Thoracic aorta (tissue), 2 donors: ENCODE measurements at regions not wholly inside any gene's neighbourhood (a gene's known extent, or its start where the extent isn't known, plus 50 kb on each side); places are given as distances from the start of the nearest gene placed in this dataset.

ENCODE experiments used
- ATAC-seq: fragments of 150-250 bp; one replicate; pipeline ENCODE4 v1.8.0; 2017; ENCODE audit warnings: low read depth; ENCODE audit not compliant: insufficient number of reproducible peaks, low FRiP score
- DNase-seq: peaks from one replicate; pipeline ENCODE4 v3.0.0-alpha.2; 2020; ENCODE audit warnings: low spot score
- H3K27ac ChIP-seq, 2 donors: fragments of 200-600 bp; sonication (generic); 1 replicate in 1 of 2; 2 replicates in 1 of 2; pipeline ENCODE4 v1.5.1; 2016; ENCODE audit warnings: mild to moderate bottlenecking in 2 of 2, moderate library complexity in 2 of 2
- H3K27me3 ChIP-seq: fragments of 200-600 bp; sonication (generic); replicated peaks from 2 replicates; pipeline ENCODE4 v1.6.0; 2016; ENCODE audit warnings: mild to moderate bottlenecking; ENCODE audit not compliant: insufficient read depth
- H3K36me3 ChIP-seq: fragments of 200-600 bp; sonication (generic); one replicate; pipeline ENCODE4 v1.5.1; 2016
- H3K4me1 ChIP-seq, 2 donors: fragments of 200-600 bp; sonication (generic); 1 replicate in 1 of 2; 2 replicates in 1 of 2; pipeline versions ENCODE4 v1.5.1 to v1.6.0; 2016; ENCODE audit warnings: low read depth in 2 of 2, mild to moderate bottlenecking in 1 of 2; ENCODE audit not compliant: control insufficient read depth in 1 of 2
- H3K4me3 ChIP-seq: fragments of 200-600 bp; sonication (generic); 2 replicates; pipeline ENCODE4 v1.5.1; 2016; ENCODE audit warnings: mild to moderate bottlenecking
- H3K9me3 ChIP-seq: fragments of 200-600 bp; sonication (generic); 2 replicates; pipeline ENCODE4 v1.5.1; 2016
- TF ChIP-seq, protein P1 (sequence below): fragments of 200-600 bp; sonication (generic); IDR thresholded peaks from one replicate; pipeline ENCODE4 v1.5.1; 2019; ENCODE audit warnings: antibody characterized with exemption

DNA sequence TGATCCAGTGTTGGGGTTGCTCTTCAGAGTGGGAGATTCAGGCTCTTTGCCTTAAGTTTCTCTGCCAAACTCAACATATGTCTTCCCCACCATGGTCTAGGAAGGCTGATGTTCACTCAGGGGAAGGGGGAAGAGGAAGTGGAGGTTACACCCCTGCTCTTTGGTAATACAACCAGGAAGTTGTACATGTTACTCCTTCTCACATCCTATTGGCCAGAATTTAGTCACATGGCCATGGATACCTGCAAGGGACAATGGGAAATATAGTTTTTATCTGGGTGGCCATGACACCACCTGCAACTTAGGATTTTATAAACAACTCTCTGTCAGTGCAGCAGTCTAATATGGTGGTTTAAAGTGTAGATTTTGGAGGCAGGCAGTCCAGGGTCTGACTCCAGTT is 150.9 kb downstream of the TBX5 start:
- no peak for ATAC-seq
- DNase-seq: no peak

DNA sequence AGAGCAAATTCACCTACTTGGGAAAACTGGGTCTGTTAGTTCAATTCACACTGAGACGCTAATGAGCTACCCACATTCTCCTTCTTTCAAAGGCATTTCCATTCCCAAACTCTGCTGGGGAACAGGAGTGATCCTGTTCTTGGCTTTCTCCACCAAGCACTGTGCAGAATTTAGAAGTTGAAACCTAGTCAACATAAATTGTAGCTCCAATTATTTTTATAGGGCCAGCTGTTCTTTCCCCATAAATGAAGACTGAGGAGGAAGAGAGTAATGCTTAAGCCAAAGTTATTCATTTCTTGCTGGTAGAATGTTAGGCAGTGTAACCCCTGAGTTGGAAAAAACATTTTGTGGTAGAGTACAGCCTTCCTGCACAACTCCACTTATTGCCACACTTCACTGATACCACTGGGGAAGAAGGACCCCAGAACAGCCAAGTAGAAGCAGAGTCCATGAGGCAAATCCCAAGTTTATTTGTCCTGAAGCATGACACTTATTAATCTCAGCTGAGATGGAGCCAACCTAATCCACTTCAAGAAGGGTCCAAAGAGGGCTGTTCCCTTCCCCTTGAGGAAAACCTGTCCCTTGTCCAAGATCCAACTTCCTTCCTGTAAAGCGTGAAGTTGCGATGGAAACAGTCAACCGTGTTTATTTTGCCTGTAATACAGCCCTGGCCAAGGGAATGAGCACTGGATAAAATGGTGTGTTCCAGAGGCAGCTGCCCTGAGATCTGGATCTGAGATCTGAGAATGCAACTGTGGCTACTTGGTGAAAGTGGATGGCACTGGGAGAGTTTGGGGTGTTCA is 151.8 kb downstream of the TBX5 start:
- TF ChIP-seq, protein P1, sequence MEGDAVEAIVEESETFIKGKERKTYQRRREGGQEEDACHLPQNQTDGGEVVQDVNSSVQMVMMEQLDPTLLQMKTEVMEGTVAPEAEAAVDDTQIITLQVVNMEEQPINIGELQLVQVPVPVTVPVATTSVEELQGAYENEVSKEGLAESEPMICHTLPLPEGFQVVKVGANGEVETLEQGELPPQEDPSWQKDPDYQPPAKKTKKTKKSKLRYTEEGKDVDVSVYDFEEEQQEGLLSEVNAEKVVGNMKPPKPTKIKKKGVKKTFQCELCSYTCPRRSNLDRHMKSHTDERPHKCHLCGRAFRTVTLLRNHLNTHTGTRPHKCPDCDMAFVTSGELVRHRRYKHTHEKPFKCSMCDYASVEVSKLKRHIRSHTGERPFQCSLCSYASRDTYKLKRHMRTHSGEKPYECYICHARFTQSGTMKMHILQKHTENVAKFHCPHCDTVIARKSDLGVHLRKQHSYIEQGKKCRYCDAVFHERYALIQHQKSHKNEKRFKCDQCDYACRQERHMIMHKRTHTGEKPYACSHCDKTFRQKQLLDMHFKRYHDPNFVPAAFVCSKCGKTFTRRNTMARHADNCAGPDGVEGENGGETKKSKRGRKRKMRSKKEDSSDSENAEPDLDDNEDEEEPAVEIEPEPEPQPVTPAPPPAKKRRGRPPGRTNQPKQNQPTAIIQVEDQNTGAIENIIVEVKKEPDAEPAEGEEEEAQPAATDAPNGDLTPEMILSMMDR: no peak
- no peak for DNase-seq
- H3K36me3 ChIP-seq: no peaks in the 10 kb centered on the region
- peaks cover 10 to 24% of the 10 kb centered on the region in 2 donors for H3K4me1 ChIP-seq
- no peak overlapping the region for H3K27ac ChIP-seq
- H3K27me3 ChIP-seq: no peaks in the 10 kb centered on the region
- H3K4me3 ChIP-seq: no peak overlapping the region
- no peaks in the 10 kb centered on the region for H3K9me3 ChIP-seq
- no peak for ATAC-seq

More for the DNA sequence above, 150.9 kb downstream of the TBX5 start:
- Histone ChIP-seq H3K4me3 (no peak overlapping the region), H3K27me3 (no peaks in the 10 kb centered on the region), H3K27ac (no peak overlapping the region), H3K9me3 (no peaks in the 10 kb centered on the region), H3K4me1 (peaks cover 10 to 24% of the 10 kb centered on the region in 2 donors), H3K36me3 (no peaks in the 10 kb centered on the region)
- TF ChIP-seq, protein P1: no peak

DNA sequence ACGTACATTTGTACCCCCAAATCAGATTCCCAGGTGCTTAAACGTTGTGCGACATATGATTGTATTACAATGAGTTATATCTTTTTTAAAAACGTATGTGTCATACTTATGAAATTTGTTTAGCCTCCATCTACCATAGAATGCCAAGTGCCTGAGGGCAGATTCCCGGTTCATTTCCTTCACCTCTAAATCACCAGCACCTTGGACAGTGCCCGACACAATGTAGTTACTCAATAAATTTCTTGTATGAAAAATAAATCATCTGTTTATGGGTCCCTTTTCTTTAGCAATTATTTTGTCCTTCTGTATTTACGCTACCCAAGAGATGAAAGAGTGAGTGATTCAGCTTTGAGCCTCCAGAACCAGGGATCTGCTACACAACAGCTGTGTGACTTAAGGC is 157.4 kb downstream of the TBX5 start:
- no peak overlapping the region for H3K27ac ChIP-seq
- no peaks in the 10 kb centered on the region for H3K27me3 ChIP-seq
- no peak for DNase-seq
- TF ChIP-seq, protein P1: no peak
- no peak for ATAC-seq
- H3K4me1 ChIP-seq: peaks cover 4 to 9% of the 10 kb centered on the region in 2 donors
- H3K4me3 ChIP-seq: no peak overlapping the region
- H3K36me3 ChIP-seq: no peaks in the 10 kb centered on the region
- H3K9me3 ChIP-seq: no peaks in the 10 kb centered on the region

DNA sequence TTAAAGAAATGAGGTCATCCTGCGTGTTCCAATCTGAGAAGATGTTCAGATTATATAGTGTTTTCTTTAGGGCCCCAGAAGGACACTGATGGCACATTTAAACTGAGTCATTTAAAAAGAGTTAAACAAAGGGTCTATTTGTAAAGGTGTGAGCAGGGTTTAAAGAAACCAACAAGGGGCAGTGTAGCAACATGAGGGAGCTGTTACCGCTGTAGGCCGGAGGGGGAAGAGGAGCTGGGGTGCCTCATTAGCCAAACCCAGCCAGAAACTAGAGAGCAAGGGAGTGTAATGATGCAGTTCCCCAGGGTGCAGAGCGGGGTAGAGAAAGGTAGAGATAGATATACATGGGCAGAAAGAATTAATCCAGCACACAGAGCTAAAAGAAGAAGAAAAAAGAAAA is 160.4 kb downstream of the TBX5 start:
- H3K27ac ChIP-seq: no peak overlapping the region
- H3K4me3 ChIP-seq: no peak overlapping the region
- no peaks in the 10 kb centered on the region for H3K36me3 ChIP-seq
- ATAC-seq (no peak), DNase-seq (no peak)
- TF ChIP-seq, protein P1: no peak
- no peaks in the 10 kb centered on the region for H3K4me1 ChIP-seq
- no peaks in the 10 kb centered on the region for H3K9me3 ChIP-seq
- no peaks in the 10 kb centered on the region for H3K27me3 ChIP-seq

DNA sequence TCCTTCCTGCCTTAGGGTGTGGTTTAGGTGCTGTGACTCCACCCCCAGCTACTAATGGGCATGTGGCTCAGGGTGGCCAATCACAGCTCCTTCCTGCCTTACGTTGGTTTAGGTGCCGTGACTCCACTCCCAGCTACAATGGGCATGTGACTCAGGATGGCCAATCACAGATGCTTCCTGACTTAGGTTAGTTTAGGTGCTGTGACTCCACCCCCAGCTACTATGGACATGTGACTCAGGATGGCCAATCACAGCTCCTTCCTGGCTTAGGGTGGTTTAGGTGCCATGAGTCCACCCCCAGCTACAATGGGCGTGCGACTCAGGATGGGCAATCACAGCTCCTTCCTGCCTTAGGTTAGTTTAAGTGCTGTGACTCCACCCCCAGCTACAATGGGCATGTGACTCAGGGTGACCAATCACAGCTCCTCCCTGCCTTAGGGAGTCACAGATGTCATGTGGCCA is 163.9 kb downstream of the TBX5 start:
- Histone ChIP-seq H3K36me3 (no peaks in the 10 kb centered on the region), H3K9me3 (no peaks in the 10 kb centered on the region), H3K27ac (no peak overlapping the region), H3K4me3 (no peak overlapping the region), H3K27me3 (no peaks in the 10 kb centered on the region), H3K4me1 (peaks cover 12 to 21% of the 10 kb centered on the region in 2 donors)
- ATAC-seq: no peak
- no peak for DNase-seq
- TF ChIP-seq, protein P1: no peak
